T-helper 1 cell treated with Interleukin-12 subunit alpha and Interleukin-12 subunit beta and Interleukin-4 antibody, amounts not matched to agents 30 μg/mL and 1 μg/mL, for 36 hours (primary cell): ENCODE measurements at regions not wholly inside any gene's neighbourhood (a gene's known extent, or its start where the extent isn't known, plus 50 kb on each side); places are given as distances from the start of the nearest gene placed in this dataset.

Experiments
- H3K27ac Mint-ChIP-seq: one replicate; pipeline ENCODE4 v1.8.0; 2021; ENCODE audit warnings: mild to moderate bottlenecking, mixed read lengths
- H3K27me3 Mint-ChIP-seq: one replicate; pipeline ENCODE4 v1.8.0; 2021; ENCODE audit warnings: low read depth, mixed read lengths
- H3K36me3 Mint-ChIP-seq: one replicate; pipeline ENCODE4 v1.8.0; 2021; ENCODE audit warnings: low read depth, mixed read lengths
- H3K4me1 Mint-ChIP-seq: one replicate; pipeline ENCODE4 v1.8.0; 2021; ENCODE audit warnings: low read depth, mixed read lengths
- H3K4me3 Mint-ChIP-seq: one replicate; pipeline ENCODE4 v1.8.0; 2021; ENCODE audit warnings: mild to moderate bottlenecking, moderate library complexity, mixed read lengths
- H3K9me3 Mint-ChIP-seq: one replicate; pipeline ENCODE4 v1.8.0; 2021; ENCODE audit warnings: mixed read lengths

- no peak overlapping the region for H3K27ac Mint-ChIP-seq
- H3K27me3 Mint-ChIP-seq, result no peaks in the 10 kb centered on the region
- H3K36me3 Mint-ChIP-seq, result no peaks in the 10 kb centered on the region
These were observed 64.2 kb downstream of the DACT2 start for GRCh38 chr6:168255283-168255881.

DNA sequence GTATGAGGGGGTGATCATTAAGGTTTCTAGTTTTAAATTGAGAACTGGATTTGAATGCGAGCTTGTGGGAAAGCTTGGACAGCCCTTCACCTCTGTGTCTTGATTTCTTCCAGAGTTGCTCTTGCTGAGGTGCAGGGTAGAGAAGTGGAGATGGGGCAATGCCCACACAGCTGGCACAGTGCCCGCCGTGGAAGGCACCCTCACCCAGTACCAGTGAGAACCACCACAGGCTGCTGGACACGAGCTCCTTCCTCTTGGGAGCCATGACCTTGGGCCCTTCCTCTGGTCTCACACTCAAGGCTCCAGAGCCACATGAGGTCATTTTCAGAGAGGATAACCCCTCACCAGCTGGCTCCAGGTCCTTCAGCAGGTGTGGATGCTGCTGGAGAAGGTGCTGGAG, 67.3 kb downstream of the DACT2 start:
- no peaks in the 10 kb centered on the region for H3K27me3 Mint-ChIP-seq
- no peak overlapping the region for H3K4me3 Mint-ChIP-seq
- peaks cover 3% of the 10 kb centered on the region for H3K9me3 Mint-ChIP-seq

More at GRCh38 chr6:168255283-168255881, 64.2 kb downstream of the DACT2 start:
- no peaks in the 10 kb centered on the region for H3K4me1 Mint-ChIP-seq
- peaks cover 3% of the 10 kb centered on the region for H3K9me3 Mint-ChIP-seq
- no peak overlapping the region for H3K4me3 Mint-ChIP-seq

GRCh38 chr6:168250250-168250649, 69.3 kb downstream of the DACT2 start:
- no peak overlapping the region for H3K27ac Mint-ChIP-seq
- H3K27me3 Mint-ChIP-seq, result no peaks in the 10 kb centered on the region
- H3K36me3 Mint-ChIP-seq, result no peaks in the 10 kb centered on the region
- H3K4me1 Mint-ChIP-seq, result no peaks in the 10 kb centered on the region
- H3K4me3 Mint-ChIP-seq, result no peak overlapping the region
- H3K9me3 Mint-ChIP-seq, result peaks cover 3% of the 10 kb centered on the region

More for the DNA sequence above, 67.3 kb downstream of the DACT2 start:
- Mint-ChIP-seq H3K27ac (no peak overlapping the region), H3K36me3 (no peaks in the 10 kb centered on the region), H3K4me1 (no peaks in the 10 kb centered on the region)

DNA sequence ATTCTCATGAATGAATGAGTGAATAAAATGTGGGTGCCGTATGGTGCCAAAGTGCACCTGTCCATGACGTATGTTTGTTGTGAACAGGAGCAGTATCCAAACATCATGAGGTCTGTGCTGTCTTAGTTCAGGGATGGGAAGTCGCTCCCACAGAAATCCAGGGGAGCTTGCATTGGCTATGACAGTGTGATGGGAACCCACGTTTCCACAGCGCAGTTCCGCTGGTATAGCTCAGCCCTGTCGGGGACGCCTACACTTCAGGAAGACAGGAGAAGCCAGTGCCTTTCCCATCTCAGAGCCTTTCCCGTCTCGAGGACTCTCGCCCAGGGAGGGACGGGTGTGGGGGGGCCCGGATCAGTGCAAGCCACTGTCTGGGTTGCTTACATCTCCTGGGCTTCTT, 69.8 kb downstream of the DACT2 start:
- Mint-ChIP-seq H3K4me1 (peaks cover 2% of the 10 kb centered on the region), H3K4me3 (no peak overlapping the region), H3K27ac (no peak overlapping the region), H3K36me3 (no peaks in the 10 kb centered on the region), H3K9me3 (peaks cover under 1% of the 10 kb centered on the region), H3K27me3 (no peaks in the 10 kb centered on the region)

DNA sequence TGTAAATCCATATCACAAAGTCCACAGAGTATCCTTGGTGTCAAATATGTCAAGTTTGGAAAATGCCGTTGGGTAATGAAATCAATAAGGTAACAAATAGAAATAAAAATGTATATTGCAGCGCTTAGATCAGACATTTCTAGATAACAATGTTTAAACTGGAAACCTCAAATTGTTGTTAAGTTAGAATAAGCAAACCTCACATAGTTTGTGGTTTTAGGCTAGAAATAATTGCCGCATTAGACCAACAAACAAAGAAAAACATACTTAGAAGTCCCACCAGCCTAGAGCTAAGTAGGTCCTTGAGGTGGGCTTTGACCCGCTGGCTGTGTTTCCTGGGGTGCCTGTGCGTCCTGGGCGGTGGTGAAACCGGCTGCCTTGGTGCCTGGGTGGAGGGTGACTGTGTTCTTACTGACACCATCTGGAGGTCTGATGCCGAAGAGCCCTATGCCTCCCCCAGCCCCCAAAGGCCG, 71.4 kb downstream of the DACT2 start:
- no peaks in the 10 kb centered on the region for H3K36me3 Mint-ChIP-seq
- H3K9me3 Mint-ChIP-seq, result no peaks in the 10 kb centered on the region
- H3K27ac Mint-ChIP-seq, result no peak overlapping the region
- H3K27me3 Mint-ChIP-seq, result no peaks in the 10 kb centered on the region
- H3K4me3 Mint-ChIP-seq, result no peak overlapping the region
- H3K4me1 Mint-ChIP-seq, result peaks cover 8% of the 10 kb centered on the region

DNA sequence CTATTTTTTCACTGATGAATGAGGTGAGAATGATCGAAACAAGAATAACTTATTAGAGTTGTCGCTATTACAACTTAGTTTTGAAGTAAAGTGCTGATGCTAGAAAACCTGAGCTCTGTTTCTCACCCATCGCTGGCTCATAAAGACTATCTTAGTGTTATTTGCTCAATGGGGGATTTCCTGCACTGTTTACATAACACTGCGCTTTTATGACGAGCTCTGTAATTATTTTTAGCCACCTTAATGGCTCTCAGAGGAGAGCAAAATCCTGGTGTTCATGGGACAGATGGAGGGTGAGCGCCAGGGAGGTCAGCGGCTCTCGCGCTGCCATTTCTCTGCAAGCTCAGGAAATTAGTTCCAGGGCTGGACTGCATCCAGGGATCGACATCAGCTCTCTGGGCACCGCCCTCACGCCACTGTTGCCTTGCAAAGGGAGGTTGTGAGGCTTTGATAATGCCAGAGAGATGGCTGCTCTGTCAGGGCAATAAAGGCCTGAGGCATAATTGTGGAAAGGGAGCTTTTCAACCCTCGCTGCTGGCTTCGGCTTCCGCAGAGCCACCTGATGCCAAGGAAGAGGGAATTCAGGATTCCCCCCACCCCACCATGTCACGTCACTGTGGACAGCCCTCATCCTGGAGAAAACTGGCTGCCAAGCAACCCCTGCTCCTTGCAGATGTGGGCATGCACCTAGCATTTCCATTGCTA, 72.0 kb downstream of the DACT2 start:
- H3K4me1 Mint-ChIP-seq, result peaks cover 8% of the 10 kb centered on the region
- no peaks in the 10 kb centered on the region for H3K27me3 Mint-ChIP-seq
- no peaks in the 10 kb centered on the region for H3K9me3 Mint-ChIP-seq
- no peak overlapping the region for H3K4me3 Mint-ChIP-seq
- no peaks in the 10 kb centered on the region for H3K36me3 Mint-ChIP-seq
- H3K27ac Mint-ChIP-seq, result no peak overlapping the region

- H3K27ac Mint-ChIP-seq, result no peak overlapping the region
- H3K27me3 Mint-ChIP-seq, result no peaks in the 10 kb centered on the region
- H3K36me3 Mint-ChIP-seq, result no peaks in the 10 kb centered on the region
- no peaks in the 10 kb centered on the region for H3K9me3 Mint-ChIP-seq
- H3K4me1 Mint-ChIP-seq, result peaks cover 10% of the 10 kb centered on the region
- H3K4me3 Mint-ChIP-seq, result no peak overlapping the region
These were observed 74.5 kb downstream of the DACT2 start for GRCh38 chr6:168244961-168245551.

- H3K4me1 Mint-ChIP-seq, result peaks cover 13% of the 10 kb centered on the region
- peak overlapping the region; percentile 4 for H3K4me3 Mint-ChIP-seq
- H3K27ac Mint-ChIP-seq, result no peak overlapping the region
These were observed 75.7 kb downstream of the DACT2 start for GRCh38 chr6:168243812-168244376.

DNA sequence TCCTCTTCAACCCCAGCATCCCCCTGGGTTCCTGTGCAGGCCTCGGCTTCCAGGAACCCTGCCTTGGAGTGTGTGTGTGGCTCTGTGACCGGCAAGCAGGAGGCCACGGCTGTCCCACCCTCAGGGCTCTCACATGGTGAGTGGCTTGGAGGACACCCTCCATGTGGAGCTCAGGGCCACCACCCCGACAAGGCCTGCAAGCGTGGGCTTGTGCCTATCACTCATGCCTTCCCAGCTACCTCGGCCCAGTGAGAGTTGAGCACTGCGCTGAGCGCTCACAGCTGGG, 76.7 kb downstream of the DACT2 start:
- Mint-ChIP-seq H3K4me3 (no peak overlapping the region), H3K27me3 (no peaks in the 10 kb centered on the region), H3K4me1 (peaks cover 13% of the 10 kb centered on the region), H3K9me3 (no peaks in the 10 kb centered on the region), H3K36me3 (no peaks in the 10 kb centered on the region), H3K27ac (no peak overlapping the region)

More at GRCh38 chr6:168243812-168244376, 75.7 kb downstream of the DACT2 start:
- H3K9me3 Mint-ChIP-seq, result no peaks in the 10 kb centered on the region
- no peaks in the 10 kb centered on the region for H3K36me3 Mint-ChIP-seq
- H3K27me3 Mint-ChIP-seq, result no peaks in the 10 kb centered on the region

GRCh38 chr6:168242111-168242939, 77.3 kb downstream of the DACT2 start:
- Mint-ChIP-seq H3K36me3 (no peaks in the 10 kb centered on the region), H3K27ac (no peak overlapping the region), H3K4me3 (no peak overlapping the region), H3K27me3 (no peaks in the 10 kb centered on the region), H3K4me1 (peaks cover 13% of the 10 kb centered on the region), H3K9me3 (no peaks in the 10 kb centered on the region)

DNA sequence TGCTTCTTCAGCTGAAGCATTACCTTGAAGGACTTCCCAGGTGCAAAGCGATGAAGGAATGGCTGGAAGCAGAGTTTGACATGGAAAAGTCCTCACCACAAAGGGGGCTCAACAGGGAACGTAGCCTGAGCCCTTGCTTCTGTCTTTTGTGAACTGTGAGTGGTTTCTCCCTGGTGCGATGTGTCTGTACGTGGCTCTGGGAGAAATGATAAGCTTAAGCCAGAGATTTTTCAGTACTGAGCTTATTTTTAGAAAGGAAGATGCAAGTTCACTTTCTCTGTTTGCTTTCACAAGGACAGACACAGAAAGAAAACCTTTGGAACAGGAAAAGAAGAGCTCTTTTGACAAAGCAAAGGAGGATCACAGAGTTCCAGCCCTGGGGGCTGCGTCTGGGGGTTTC, 79.4 kb downstream of the DACT2 start:
- no peaks in the 10 kb centered on the region for H3K9me3 Mint-ChIP-seq
- H3K36me3 Mint-ChIP-seq, result no peaks in the 10 kb centered on the region
- H3K27ac Mint-ChIP-seq, result no peak overlapping the region
- H3K4me1 Mint-ChIP-seq, result peaks cover 13% of the 10 kb centered on the region
- H3K4me3 Mint-ChIP-seq, result no peak overlapping the region
- no peaks in the 10 kb centered on the region for H3K27me3 Mint-ChIP-seq

DNA sequence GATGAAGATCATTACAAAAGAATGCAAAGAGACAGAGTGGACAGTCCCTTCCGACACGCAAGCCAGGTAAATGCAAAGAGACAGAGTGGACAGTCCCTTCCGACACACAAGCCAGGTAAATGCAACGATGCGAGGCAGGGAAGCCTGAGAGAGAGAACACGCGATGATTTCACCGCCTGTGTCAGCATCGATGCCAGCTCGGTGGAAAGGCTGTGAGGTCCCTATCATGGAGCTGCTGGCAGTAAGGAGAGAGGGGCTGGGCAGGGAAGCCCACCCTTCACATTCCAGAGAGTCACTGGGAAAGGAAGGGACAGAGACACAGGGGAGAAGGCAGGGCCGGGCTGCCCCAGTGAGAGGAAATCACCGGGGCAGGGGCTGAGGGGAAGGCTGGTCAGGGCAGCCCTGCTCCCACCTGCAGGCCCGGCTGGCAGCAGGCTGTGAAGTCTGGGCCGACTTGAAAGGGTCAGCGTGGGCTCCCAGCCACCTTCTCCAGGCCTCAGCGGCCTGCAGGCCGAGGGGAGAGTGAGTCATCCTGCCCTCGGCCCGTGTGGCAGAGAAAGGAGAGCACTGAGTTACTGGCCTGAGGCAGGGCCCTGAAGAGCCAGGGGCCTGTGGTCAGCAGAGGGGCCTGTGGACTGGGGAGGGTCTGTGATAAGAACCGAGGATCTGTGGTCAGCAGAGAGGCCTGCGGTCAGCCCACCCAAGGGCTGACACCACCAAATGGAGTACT, 80.4 kb downstream of the DACT2 start:
- no peaks in the 10 kb centered on the region for H3K9me3 Mint-ChIP-seq
- peaks cover 9% of the 10 kb centered on the region for H3K4me1 Mint-ChIP-seq
- H3K27ac Mint-ChIP-seq, result no peak overlapping the region
- H3K36me3 Mint-ChIP-seq, result no peaks in the 10 kb centered on the region
- H3K4me3 Mint-ChIP-seq, result no peak overlapping the region
- H3K27me3 Mint-ChIP-seq, result no peaks in the 10 kb centered on the region

- no peaks in the 10 kb centered on the region for H3K27me3 Mint-ChIP-seq
- no peak overlapping the region for H3K4me3 Mint-ChIP-seq
- no peaks in the 10 kb centered on the region for H3K9me3 Mint-ChIP-seq
- H3K4me1 Mint-ChIP-seq, result peaks cover 5% of the 10 kb centered on the region
- peak overlapping the region; percentile 41 for H3K27ac Mint-ChIP-seq
- H3K36me3 Mint-ChIP-seq, result no peaks in the 10 kb centered on the region
These were observed 81.2 kb downstream of the DACT2 start for GRCh38 chr6:168238159-168238909.
